B cell (primary cell): ENCODE measurements at regions not wholly inside any gene's neighbourhood (a gene's known extent, or its start where the extent isn't known, plus 50 kb on each side); places are given as distances from the start of the nearest gene placed in this dataset.
A peak's percentile ranks its signal among the peaks of the same experiment; 100 is the strongest.

Source experiments
- ATAC-seq: fragments of 200-7000 bp; cut with Tn5 transposase; one replicate; pipeline ENCODE4 v1.10.0; 2021; ENCODE audit warnings: low read depth, mild to moderate bottlenecking, moderate number of reproducible peaks, moderate library complexity
- CTCF ChIA-PET: fragments of 350-600 bp; sonication (Branson Sonifier 250); formaldehyde crosslinking; loops from one replicate; lab custom pipeline; 2021; ENCODE audit warnings: antibody characterized with exemption, inconsistent platforms; lab: Charles Lee
- POLR2A ChIA-PET: fragments of 350-600 bp; sonication (Branson Sonifier 250); formaldehyde crosslinking; loops from one replicate; lab custom pipeline; 2021; ENCODE audit warnings: antibody characterized with exemption; lab: Charles Lee
- DNase-seq: peaks from one replicate; pipeline ENCODE4 v3.0.0; 2013
- H2AFZ ChIP-seq: 2 replicates; pipeline ENCODE4 v1.6.1; 2012; ENCODE audit warnings: mild to moderate bottlenecking, low read depth, low read length; ENCODE audit not compliant: insufficient read depth, poor library complexity, severe bottlenecking
- H3K27ac ChIP-seq, 2 donors: 1 replicate in 1 of 2; 2 replicates in 1 of 2; pipeline ENCODE4 v1.5.1; 2012 to 2013; ENCODE audit warnings: low read length in 2 of 2, mild to moderate bottlenecking in 2 of 2, moderate library complexity in 1 of 2
- H3K27me3 ChIP-seq, 4 experiments: fragments of 200-600 bp in 1 of 4; sonication (generic) in 1 of 4; replicated peaks in 1 of 4; 1 replicate in 2 of 4; 2 replicates in 2 of 4; pipeline versions ENCODE4 v1.6.1 to v1.7.0; 2013 to 2016; ENCODE audit warnings: low read length in 3 of 4, mild to moderate bottlenecking in 2 of 4, mixed read lengths in 1 of 4, moderate library complexity in 1 of 4; ENCODE audit not compliant: insufficient read depth in 4 of 4, control insufficient read depth in 3 of 4; ENCODE audit errors: control extremely low read depth in 1 of 4
- H3K36me3 ChIP-seq, 2 experiments: replicated peaks in 1 of 2; 1 replicate in 1 of 2; 2 replicates in 1 of 2; pipeline versions ENCODE4 v1.6.1 to v1.7.1; 2013; ENCODE audit warnings: low read length in 1 of 2; ENCODE audit not compliant: insufficient read depth in 2 of 2, control insufficient read depth in 1 of 2; ENCODE audit errors: control extremely low read depth in 1 of 2, extremely low read depth in 1 of 2
- H3K4me1 ChIP-seq, 2 donors: fragments of 200-600 bp in 1 of 2; sonication (generic) in 1 of 2; 1 replicate in 1 of 2; 2 replicates in 1 of 2; pipeline versions ENCODE4 v1.5.1 to v1.6.1; 2013 to 2017; ENCODE audit warnings: low read length in 2 of 2; ENCODE audit not compliant: control insufficient read depth in 2 of 2, insufficient read depth in 2 of 2
- H3K4me2 ChIP-seq: replicated peaks from 2 replicates; pipeline ENCODE3; 2012; ENCODE audit warnings: mild to moderate bottlenecking, low read depth, low read length; ENCODE audit not compliant: poor library complexity, severe bottlenecking
- H3K4me3 ChIP-seq, 5 experiments: fragments of 200-600 bp in 1 of 5; sonication (generic) in 1 of 5; 1 replicate in 3 of 5; 2 replicates in 2 of 5; pipeline versions ENCODE4 v1.5.1 to v1.7.0; 2011 to 2016; ENCODE audit warnings: low read length in 4 of 5, mild to moderate bottlenecking in 4 of 5, low read depth in 2 of 5, control low read depth in 1 of 5, moderate library complexity in 1 of 5; ENCODE audit not compliant: insufficient read depth in 1 of 5; ENCODE audit errors: control extremely low read depth in 1 of 5, extremely low read depth in 1 of 5
- H3K79me2 ChIP-seq: fragments of 200-600 bp; sonication (generic); one replicate; pipeline ENCODE4 v1.6.0; 2016; ENCODE audit warnings: low read length; ENCODE audit not compliant: control insufficient read depth, insufficient read depth
- H3K9ac ChIP-seq: fragments of 200-600 bp; sonication (generic); 2 replicates; pipeline ENCODE4 v1.6.1; 2017; ENCODE audit warnings: mild to moderate bottlenecking, low read length, moderate library complexity
- H3K9me3 ChIP-seq, 3 donors: one replicate each; pipeline versions ENCODE4 v1.6.1 to v1.7.1; 2013; ENCODE audit warnings: low read length in 2 of 3; ENCODE audit not compliant: control insufficient read depth in 2 of 3, insufficient read depth in 1 of 3; ENCODE audit errors: control extremely low read depth in 1 of 3
- H4K20me1 ChIP-seq: 2 replicates; pipeline ENCODE4 v1.6.0; 2012; ENCODE audit warnings: mild to moderate bottlenecking, low read length; ENCODE audit not compliant: insufficient read depth, control insufficient read depth, poor library complexity, severe bottlenecking
- H3K27ac Mint-ChIP-seq: one replicate; pipeline ENCODE4 v1.8.0; 2021; ENCODE audit warnings: mixed read lengths
- H3K27me3 Mint-ChIP-seq: one replicate; pipeline ENCODE4 v1.8.0; 2021; ENCODE audit warnings: mixed read lengths
- H3K4me1 Mint-ChIP-seq: one replicate; pipeline ENCODE4 v1.8.0; 2021; ENCODE audit warnings: mixed read lengths
- H3K4me3 Mint-ChIP-seq: one replicate; pipeline ENCODE4 v1.8.0; 2021; ENCODE audit warnings: mixed read lengths
- H3K9me3 Mint-ChIP-seq: one replicate; pipeline ENCODE4 v1.8.0; 2022; ENCODE audit warnings: mixed read lengths; ENCODE audit not compliant: insufficient read depth
- EZH2 ChIP-seq: IDR thresholded peaks from 2 replicates; pipeline ENCODE4 v1.6.1; 2012; ENCODE audit warnings: borderline replicate concordance, low read depth, mild to moderate bottlenecking, moderate library complexity, low read length; ENCODE audit not compliant: insufficient read depth, poor library complexity, severe bottlenecking
- WGBS: methylation state at CpG from one replicate; pipeline ENCODE4 v1.1.5; 2013; ENCODE audit warnings: missing lambda C conversion rate; ENCODE audit not compliant: insufficient coverage; 5-methylcytosine and 5-hydroxymethylcytosine counted together
- intact Hi-C: fragments of 100-400 bp; cut with micrococcal nuclease; formaldehyde crosslinking; loops from one replicate; pipeline ENCODE4 v1.10.0; 2022
- TF ChIP-seq, protein P1 (sequence below): fragments of 200-600 bp; IDR thresholded peaks from one replicate; pipeline ENCODE4 v1.8.0; 2022; ENCODE audit warnings: antibody characterized with exemption, mild to moderate bottlenecking

DNA sequence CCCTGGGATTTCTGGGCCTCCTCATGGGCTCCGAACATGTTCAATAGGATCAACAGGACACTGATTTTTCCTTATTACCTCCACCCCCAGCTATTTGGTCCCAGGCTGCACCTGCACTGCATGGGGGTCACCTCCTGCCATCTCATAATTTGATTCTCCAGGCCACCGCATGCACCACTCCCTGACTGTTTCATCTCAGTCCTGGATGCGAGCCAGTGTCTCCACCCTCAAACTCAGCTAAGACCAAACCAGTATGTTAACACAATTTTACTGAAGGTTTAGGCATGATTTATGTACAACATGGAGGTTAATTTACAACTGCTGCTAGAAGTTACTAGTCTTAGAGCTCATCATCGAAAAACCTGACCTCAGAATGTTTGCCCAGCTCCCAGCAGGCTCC is 249.5 kb downstream of the UACA start:
- Histone ChIP-seq H3K27me3 (no peaks in the 10 kb centered on the region), H3K4me3 (no peak overlapping the region), H3K27ac (no peak overlapping the region), H3K79me2 (no peaks in the 10 kb centered on the region), H4K20me1 (no peaks in the 10 kb centered on the region), H3K9ac (no peak overlapping the region), H3K4me2 (no peak overlapping the region), H2AFZ (no peak overlapping the region), H3K9me3 (peaks cover 0 to 20% (median 18%) of the 10 kb centered on the region in 3 donors), H3K36me3 (no peaks in the 10 kb centered on the region), H3K4me1 (peaks cover 3 to 8% of the 10 kb centered on the region in 2 donors)
- ChIA-PET CTCF (interaction anchor here (1.4 to 1.7 kb wide), 2 partner anchors 14 to 21 kb away, joined by 4 to 5 read pairs; no protein-coding TSS in a partner anchor), POLR2A (no interaction called here)
- WGBS: 67% methylated on average over 3 of the region's 4 CpGs
- H3K27ac Mint-ChIP-seq: no peak overlapping the region
- peaks cover 9% of the 10 kb centered on the region for H3K9me3 Mint-ChIP-seq
- intact Hi-C loops: no loop called here
- H3K27me3 Mint-ChIP-seq: peaks cover 21% of the 10 kb centered on the region
- no peak overlapping the region for H3K4me3 Mint-ChIP-seq
- no peak for ATAC-seq
- DNase-seq: no peak
- H3K4me1 Mint-ChIP-seq: peaks cover 14% of the 10 kb centered on the region
- no peak for TF ChIP-seq EZH2
- TF ChIP-seq, protein P1, sequence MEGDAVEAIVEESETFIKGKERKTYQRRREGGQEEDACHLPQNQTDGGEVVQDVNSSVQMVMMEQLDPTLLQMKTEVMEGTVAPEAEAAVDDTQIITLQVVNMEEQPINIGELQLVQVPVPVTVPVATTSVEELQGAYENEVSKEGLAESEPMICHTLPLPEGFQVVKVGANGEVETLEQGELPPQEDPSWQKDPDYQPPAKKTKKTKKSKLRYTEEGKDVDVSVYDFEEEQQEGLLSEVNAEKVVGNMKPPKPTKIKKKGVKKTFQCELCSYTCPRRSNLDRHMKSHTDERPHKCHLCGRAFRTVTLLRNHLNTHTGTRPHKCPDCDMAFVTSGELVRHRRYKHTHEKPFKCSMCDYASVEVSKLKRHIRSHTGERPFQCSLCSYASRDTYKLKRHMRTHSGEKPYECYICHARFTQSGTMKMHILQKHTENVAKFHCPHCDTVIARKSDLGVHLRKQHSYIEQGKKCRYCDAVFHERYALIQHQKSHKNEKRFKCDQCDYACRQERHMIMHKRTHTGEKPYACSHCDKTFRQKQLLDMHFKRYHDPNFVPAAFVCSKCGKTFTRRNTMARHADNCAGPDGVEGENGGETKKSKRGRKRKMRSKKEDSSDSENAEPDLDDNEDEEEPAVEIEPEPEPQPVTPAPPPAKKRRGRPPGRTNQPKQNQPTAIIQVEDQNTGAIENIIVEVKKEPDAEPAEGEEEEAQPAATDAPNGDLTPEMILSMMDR: no peak

GRCh38 chr15:70512772-70513362 is 250.5 kb downstream of the UACA start:
- Mint-ChIP-seq H3K9me3 (peaks cover 9% of the 10 kb centered on the region), H3K4me3 (no peak overlapping the region), H3K27ac (no peak overlapping the region), H3K27me3 (peaks cover 17% of the 10 kb centered on the region), H3K4me1 (peaks cover 22% of the 10 kb centered on the region)
- DNase-seq (peak; percentile 56), ATAC-seq (peak; percentile 83)
- no peak for TF ChIP-seq EZH2
- TF ChIP-seq, protein P1: peak; percentile 65
- Histone ChIP-seq H3K9me3 (peaks cover 0 to 20% (median 18%) of the 10 kb centered on the region in 3 donors), H3K4me2 (no peak overlapping the region), H4K20me1 (no peaks in the 10 kb centered on the region), H3K36me3 (no peaks in the 10 kb centered on the region), H3K27me3 (no peaks in the 10 kb centered on the region), H3K9ac (no peak overlapping the region), H3K79me2 (no peaks in the 10 kb centered on the region), H2AFZ (no peak overlapping the region), H3K4me3 (no peak overlapping the region), H3K27ac (no peak overlapping the region), H3K4me1 (peaks cover 3 to 17% of the 10 kb centered on the region in 2 donors)
- WGBS: 57% methylated on average over 4 of the region's 8 CpGs
- ChIA-PET CTCF (interaction anchor here (1.1 to 4.8 kb wide), 6 partner anchors 9 to 1039 kb away, joined by 3 to 18 read pairs (median 4); no protein-coding TSS in a partner anchor), POLR2A (no interaction called here)
- intact Hi-C loops: loop anchor here (1.0 kb wide), 1 partner anchor 1035 kb away; no protein-coding TSS in a partner anchor
